Endothelial cell (in vitro differentiated cells): ENCODE measurements at regions not wholly inside any gene's neighbourhood (a gene's known extent, or its start where the extent isn't known, plus 50 kb on each side); places are given as distances from the start of the nearest gene placed in this dataset.

Experiments
- DNase-seq: peaks from one replicate; pipeline ENCODE4 v3.0.0; 2021; ENCODE audit warnings: low spot score
- H3K27ac Mint-ChIP-seq: one replicate; pipeline ENCODE4 v1.8.0; 2021; ENCODE audit warnings: mixed read lengths, inconsistent platforms; ENCODE audit not compliant: unreplicated experiment
- H3K27me3 Mint-ChIP-seq: one replicate; pipeline ENCODE4 v1.8.0; 2021; ENCODE audit warnings: mild to moderate bottlenecking, moderate library complexity, mixed read lengths, inconsistent platforms; ENCODE audit not compliant: unreplicated experiment
- H3K36me3 Mint-ChIP-seq: one replicate; pipeline ENCODE4 v1.8.0; 2021; ENCODE audit warnings: mild to moderate bottlenecking, low read depth, mixed read lengths, inconsistent platforms; ENCODE audit not compliant: unreplicated experiment
- H3K4me1 Mint-ChIP-seq: one replicate; pipeline ENCODE4 v1.8.0; 2021; ENCODE audit warnings: mild to moderate bottlenecking, mixed read lengths, inconsistent platforms; ENCODE audit not compliant: unreplicated experiment
- H3K4me3 Mint-ChIP-seq: one replicate; pipeline ENCODE4 v1.8.0; 2021; ENCODE audit warnings: mild to moderate bottlenecking, mixed read lengths, inconsistent platforms; ENCODE audit not compliant: unreplicated experiment
- H3K9me3 Mint-ChIP-seq: one replicate; pipeline ENCODE4 v1.8.0; 2021; ENCODE audit warnings: mixed read lengths, inconsistent platforms; ENCODE audit not compliant: unreplicated experiment
- TF ChIP-seq, protein P1 (sequence below): fragments of 200-600 bp; sonication (generic); IDR thresholded peaks from one replicate; pipeline ENCODE4 v1.5.0; 2021; ENCODE audit warnings: antibody characterized with exemption; ENCODE audit not compliant: unreplicated experiment

DNA sequence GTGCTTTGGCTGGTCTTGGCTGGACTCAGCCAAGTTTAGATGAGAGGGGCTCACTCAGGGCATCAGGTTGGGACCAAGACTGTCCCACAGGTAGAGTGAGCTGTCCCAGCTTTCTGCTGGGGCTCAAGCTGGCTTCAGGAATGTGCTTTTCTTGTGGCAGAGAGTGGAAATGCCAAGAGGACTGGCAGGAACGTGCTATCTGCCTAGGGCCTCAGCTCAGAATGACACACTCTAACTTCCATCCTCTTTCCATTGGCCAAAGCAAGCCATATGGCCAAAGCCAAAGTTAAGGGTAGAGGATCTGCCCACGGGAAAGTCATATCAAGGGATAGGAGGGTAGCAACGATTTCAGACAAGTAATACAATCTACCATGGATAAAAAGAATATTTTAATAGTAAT is 178.8 kb downstream of the ABHD5 start:
- Mint-ChIP-seq H3K27ac (no peak overlapping the region), H3K9me3 (no peaks in the 10 kb centered on the region), H3K36me3 (peaks cover 4% of the 10 kb centered on the region), H3K4me3 (no peak overlapping the region), H3K27me3 (peaks cover 4% of the 10 kb centered on the region), H3K4me1 (peaks cover 32% of the 10 kb centered on the region)
- TF ChIP-seq, protein P1, sequence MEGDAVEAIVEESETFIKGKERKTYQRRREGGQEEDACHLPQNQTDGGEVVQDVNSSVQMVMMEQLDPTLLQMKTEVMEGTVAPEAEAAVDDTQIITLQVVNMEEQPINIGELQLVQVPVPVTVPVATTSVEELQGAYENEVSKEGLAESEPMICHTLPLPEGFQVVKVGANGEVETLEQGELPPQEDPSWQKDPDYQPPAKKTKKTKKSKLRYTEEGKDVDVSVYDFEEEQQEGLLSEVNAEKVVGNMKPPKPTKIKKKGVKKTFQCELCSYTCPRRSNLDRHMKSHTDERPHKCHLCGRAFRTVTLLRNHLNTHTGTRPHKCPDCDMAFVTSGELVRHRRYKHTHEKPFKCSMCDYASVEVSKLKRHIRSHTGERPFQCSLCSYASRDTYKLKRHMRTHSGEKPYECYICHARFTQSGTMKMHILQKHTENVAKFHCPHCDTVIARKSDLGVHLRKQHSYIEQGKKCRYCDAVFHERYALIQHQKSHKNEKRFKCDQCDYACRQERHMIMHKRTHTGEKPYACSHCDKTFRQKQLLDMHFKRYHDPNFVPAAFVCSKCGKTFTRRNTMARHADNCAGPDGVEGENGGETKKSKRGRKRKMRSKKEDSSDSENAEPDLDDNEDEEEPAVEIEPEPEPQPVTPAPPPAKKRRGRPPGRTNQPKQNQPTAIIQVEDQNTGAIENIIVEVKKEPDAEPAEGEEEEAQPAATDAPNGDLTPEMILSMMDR: no peak
- no peak for DNase-seq

GRCh38 chr3:43870120-43870519 is 179.4 kb downstream of the ABHD5 start:
- TF ChIP-seq, protein P1: no peak
- no peak overlapping the region for H3K4me3 Mint-ChIP-seq
- no peaks in the 10 kb centered on the region for H3K9me3 Mint-ChIP-seq
- H3K36me3 Mint-ChIP-seq: peaks cover 4% of the 10 kb centered on the region
- H3K27me3 Mint-ChIP-seq: peaks cover 4% of the 10 kb centered on the region
- H3K4me1 Mint-ChIP-seq: peaks cover 32% of the 10 kb centered on the region
- DNase-seq: no peak
- no peak overlapping the region for H3K27ac Mint-ChIP-seq

GRCh38 chr3:43870844-43871626 is 180.3 kb downstream of the ABHD5 start:
- Mint-ChIP-seq H3K36me3 (peaks cover 4% of the 10 kb centered on the region), H3K27me3 (peaks cover 4% of the 10 kb centered on the region), H3K4me3 (no peak overlapping the region), H3K9me3 (no peaks in the 10 kb centered on the region), H3K27ac (no peak overlapping the region), H3K4me1 (peaks cover 32% of the 10 kb centered on the region)
- TF ChIP-seq, protein P1: no peak
- no peak for DNase-seq

- Mint-ChIP-seq H3K4me1 (peaks cover 32% of the 10 kb centered on the region), H3K27ac (no peak overlapping the region), H3K4me3 (no peak overlapping the region), H3K36me3 (peaks cover 4% of the 10 kb centered on the region), H3K9me3 (no peaks in the 10 kb centered on the region), H3K27me3 (peaks cover 4% of the 10 kb centered on the region)
- TF ChIP-seq, protein P1: no peak
- no peak for DNase-seq
Measured at GRCh38 chr3:43871627-43872245, 181.0 kb downstream of the ABHD5 start.

- Mint-ChIP-seq H3K9me3 (no peaks in the 10 kb centered on the region), H3K36me3 (peaks cover 4% of the 10 kb centered on the region), H3K4me3 (no peak overlapping the region), H3K4me1 (peaks cover 32% of the 10 kb centered on the region), H3K27ac (no peak overlapping the region), H3K27me3 (peaks cover 1% of the 10 kb centered on the region)
- TF ChIP-seq, protein P1: no peak
- no peak for DNase-seq
Measured at GRCh38 chr3:43872301-43872700, 181.6 kb downstream of the ABHD5 start.
